GM23248 (cell line): ENCODE measurements at regions not wholly inside any gene's neighbourhood (a gene's known extent, or its start where the extent isn't known, plus 50 kb on each side); places are given as distances from the start of the nearest gene placed in this dataset.

ENCODE experiments used
- EZH2 ChIP-seq: fragments of 200-600 bp; sonication (generic); IDR thresholded peaks from 2 replicates; pipeline ENCODE4 v1.6.1; 2018; ENCODE audit warnings: antibody characterized with exemption, mild to moderate bottlenecking; ENCODE audit not compliant: insufficient read depth, poor library complexity, severe bottlenecking
- EZH2phosphoT487 ChIP-seq: fragments of 200-600 bp; sonication (generic); IDR thresholded peaks from 2 replicates; pipeline ENCODE4 v1.6.1; 2018; ENCODE audit warnings: antibody characterized with exemption, moderate library complexity, mild to moderate bottlenecking, low read depth; ENCODE audit not compliant: insufficient read depth

GRCh38 chr3:160159806-160160205 lies 65.4 kb upstream of the C3orf80 start:
- no peak for TF ChIP-seq EZH2
- no peak for TF ChIP-seq EZH2phosphoT487
